ENCODE measurements at regions not wholly inside any gene's neighbourhood (a gene's known extent, or its start where the extent isn't known, plus 50 kb on each side); places are given as distances from the start of the nearest gene placed in this dataset.
A peak's percentile ranks its signal among the peaks of the same experiment; 100 is the strongest.
"Not testable (repeated sequence)": the region's sequence is repeated elsewhere in the genome, so short reads cannot be mapped to it uniquely, and the experiment has no call there.

DNA sequence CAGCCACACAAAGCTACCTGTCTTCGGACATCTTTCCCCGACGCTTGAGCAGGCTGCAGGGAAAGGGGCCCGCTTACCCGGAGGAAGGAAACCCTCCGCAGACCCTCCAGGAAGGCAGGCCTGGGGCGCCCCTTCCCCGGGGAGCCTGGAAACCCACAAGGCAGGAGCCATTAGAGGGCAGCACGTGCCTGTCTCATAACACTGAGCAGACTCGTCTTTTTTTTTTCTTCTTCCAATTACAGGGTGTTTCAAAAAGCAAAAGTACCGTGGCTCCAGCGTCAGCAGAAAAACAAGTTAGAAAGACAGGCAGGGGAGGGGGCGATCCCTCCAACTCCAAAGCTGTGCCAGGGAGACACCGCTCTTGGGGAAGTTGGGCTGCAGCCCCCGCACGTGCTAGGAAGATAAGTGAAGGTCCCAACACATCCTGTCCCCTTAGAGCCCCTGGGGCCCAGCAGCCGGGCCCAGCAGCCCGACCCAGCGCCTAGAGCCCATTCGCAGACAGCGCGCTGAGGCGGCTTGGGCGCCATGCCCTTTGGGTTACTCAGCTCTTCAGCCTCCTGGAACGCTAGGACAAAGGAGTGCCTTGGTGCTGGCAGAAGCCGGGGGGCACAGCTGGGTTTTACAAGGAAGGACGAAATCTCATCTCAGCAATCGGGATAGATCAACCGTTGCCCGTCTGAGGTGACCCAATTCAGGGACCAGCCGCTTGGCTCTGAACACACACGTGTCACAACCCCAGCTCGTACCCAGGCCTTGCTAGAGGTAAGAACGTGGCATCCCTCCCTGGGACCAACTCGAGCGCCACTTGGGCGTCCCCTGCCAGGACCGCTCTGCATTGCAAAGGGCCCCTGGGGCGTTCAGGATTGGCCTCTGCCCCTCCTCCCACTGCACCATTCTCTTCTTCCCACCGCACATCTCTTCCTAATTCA lies 136.3 kb downstream of the LY86 start:
- peak; percentile 60 for DNase-seq
- ATAC-seq, result peak; percentile 76

DNA sequence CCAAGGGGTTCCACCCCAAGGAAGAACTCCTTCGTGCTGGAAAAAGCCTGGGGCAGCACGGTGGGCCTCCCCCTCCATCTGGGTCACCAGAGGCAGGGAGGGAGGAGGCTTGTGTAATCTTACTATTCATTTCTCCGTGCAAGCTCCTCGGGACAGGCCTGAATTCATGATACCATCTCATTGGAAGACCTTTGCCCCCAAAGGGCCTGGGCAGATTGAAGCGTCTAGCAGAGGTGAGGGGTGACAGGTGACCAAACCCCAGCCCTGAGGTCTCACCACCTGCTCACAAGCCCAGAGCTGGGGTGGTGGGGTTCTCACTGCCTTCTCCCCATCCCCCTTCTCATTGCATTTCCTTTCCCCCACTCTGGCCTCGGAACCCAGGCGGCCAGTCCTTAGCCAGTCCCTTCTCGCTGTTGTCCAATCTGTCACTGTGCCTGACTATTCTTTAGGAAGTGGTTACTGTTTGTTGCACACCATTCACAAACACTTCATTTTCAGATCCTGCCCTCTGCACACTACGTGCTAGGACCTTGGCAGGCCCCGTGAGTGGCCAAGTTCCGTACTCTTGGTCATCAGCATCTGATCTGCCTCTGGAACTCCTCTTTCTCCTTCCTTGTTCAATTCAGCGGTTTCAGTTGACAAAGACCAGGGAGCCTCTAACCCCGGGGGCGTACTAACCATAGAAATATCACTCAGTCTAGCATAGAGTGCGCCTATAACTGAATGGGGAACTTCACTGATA lies 137.1 kb downstream of the LY86 start:
- no peak for DNase-seq
- no peak for ATAC-seq

DNA sequence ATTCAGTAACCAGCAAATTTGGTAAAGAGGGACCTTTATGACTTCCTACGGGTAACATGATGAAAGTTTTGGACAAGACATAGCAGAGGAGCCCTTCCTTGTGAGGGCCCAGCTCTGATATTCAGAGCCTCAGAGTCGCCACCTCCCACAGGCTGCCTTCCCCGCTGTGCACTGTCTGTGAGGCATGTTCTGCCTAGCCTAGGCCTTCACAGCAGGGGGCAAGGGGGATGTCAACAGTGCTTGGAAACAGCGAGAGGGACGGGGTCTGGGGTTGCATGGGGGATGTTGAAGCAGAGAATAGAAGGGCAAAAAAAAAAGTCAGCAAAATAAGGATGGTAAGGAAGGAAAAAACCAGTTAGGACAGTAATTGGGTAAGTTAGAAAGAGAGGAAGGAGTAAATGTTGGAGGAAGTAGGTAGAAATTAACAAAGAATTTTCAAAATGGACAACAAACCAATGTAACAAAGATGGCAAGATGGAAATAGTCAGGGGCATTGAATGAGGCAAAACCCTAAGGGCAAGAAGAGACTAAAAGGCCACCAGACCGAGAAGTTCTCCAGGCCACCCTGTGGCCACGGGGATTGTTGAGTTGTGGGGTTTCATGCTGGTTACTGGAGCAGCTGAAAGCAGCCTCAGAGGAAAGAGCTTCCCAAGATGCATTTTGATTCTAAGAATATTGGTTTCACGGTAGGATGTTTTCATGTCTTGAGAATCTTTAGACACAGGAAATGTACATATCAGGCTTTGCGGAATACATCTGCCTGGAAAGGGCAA lies 139.8 kb downstream of the LY86 start:
- no peak for ATAC-seq
- no peak for DNase-seq

DNA sequence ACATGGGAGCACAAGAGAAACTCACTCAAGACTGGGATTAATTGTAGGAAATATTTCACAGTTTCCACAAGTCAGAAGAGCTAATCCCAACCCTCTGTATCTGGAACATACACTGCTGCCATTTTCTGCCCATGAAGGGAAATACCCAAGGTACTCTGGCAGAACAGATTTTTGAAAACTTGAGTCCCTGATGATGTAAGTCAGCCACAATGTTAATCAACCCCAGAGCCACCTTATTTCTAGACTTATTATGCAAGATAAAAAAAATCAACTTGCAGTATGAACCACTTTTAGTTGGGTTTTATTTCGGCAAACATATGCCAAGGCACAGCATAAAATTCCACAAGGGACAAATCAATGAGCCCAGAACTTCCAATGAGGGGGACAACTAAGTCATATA lies 141.5 kb downstream of the LY86 start:
- DNase-seq, result no peak
- no peak for ATAC-seq

DNA sequence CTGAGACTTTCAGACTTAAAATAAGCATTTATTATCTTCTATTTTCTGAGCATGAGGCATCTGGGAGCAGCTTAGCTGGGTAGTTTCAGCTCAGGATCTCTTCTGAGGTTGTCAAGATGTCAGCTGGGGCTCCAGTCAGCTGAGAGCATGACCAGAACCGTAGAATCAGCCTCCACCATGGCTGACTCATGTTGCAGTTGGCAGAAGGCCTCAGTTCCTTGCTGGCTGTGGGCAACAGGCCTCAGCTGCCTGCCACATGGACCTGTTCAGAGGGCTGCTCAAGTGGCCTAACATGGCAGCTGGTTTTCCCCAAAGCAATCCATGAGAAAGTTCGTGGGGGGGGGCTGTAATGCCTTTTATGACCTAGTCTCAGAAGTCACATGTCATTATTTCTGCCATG lies 142.3 kb downstream of the LY86 start:
- no peak for DNase-seq

DNA sequence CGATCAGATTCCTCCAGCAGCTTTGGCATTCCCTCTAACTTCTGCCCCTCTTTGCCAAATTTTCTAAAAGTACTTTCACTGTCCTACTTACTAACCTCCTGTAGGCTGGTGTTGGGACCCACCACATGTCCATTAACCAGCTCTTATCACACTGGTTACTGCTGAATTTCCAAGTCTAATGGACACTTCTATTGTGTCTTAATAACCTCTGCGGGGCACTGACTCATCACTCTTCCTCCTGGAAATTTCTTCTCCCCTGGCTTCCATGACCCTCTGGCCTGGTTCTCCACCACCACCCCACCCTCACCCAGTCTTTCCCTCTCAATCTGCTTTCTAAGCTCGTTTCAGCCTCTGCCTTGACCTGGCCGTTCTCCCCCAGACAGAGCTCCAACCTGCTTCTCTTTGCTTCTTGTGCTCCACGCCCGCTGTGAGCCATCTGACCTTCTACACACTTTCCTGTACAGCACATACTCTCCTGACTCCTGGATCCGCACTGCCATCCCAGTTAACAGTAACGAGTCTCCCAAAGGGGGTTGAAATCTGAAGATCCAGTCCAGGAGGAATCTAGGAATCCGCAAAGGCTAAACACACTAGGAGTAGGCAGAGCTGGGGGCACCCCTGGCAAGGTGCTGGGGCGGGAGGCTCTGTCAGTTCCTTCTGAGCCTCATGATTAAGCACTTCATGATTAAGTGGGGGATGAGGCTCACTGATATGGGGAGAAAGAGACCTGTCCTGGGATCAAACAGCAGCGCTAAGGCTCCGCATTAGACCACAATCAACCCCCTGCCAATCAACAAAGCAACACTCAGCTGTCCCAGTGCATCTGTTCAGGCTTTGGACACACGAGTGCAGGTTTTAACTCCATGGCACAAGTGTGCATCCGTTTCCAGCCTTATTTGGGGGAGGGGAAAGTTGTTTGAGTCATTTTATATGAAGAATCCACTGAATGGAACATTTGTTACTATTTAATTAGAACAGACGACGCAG lies 146.3 kb downstream of the LY86 start:
- no peak for ATAC-seq

More for the DNA sequence above, 142.3 kb downstream of the LY86 start:
- no peak for ATAC-seq

DNA sequence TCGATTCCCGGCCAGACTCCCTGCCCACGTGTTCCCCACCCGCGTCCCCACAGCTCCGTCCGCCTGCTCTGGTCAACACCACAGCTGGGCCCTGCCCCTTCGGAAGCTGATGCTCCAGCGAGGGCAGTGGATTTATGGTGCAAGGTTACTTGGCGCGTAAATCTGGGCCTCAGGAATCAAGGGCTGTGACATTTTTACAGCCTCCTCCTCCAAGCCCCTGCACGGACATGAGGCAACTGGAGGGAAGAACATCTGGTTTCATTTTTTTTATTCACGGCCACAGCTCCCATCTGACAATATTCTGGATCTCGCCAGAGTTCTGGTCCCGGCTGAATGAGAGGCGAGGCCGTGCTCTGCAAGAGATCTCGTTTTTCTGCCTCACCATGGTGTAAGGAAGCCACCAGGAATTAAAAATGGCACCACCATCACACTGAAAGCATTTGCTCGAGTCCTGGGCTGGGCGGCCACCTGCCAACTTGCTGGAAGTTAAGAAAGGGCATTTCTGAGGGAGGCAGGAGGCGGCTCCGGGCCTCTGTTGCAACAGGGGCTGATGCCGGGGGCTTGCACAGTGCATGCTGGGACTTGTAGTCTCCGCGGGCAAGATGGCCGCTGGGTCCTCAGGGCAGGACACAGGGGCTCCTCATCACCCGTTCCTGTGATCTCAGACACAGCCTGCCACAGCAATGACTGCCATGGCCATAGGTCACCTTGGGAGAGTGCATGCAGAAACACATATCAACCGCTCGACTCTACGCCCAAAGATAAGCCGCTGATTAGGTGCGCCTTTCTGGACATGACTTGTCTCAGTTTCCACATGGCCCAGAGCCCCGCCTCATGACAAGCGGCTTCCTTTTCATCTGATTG lies 148.5 kb downstream of the LY86 start:
- DNase-seq (no peak), ATAC-seq (peak; percentile 30)

More for the DNA sequence above, 146.3 kb downstream of the LY86 start:
- no peak for DNase-seq

DNA sequence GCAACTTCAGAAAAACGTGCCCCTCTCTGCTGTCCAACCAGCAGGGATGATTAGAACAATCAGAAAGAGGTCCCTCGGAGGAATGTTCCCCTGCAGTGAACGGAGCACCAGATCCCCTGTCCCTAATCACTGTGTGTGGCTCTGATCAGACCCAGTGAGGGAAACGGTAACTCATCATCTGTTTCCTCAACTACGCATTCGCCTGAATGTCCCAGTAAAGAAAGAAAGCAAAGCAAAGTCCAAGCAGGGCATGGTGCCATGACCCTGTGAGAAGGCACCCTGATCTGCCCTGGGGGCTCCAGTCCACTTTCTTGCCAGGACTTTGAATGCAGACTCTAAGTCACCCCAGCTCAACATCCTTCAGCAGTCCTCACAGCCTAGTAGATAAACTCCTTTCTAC lies 149.2 kb downstream of the LY86 start:
- no peak for DNase-seq
- no peak for ATAC-seq

DNA sequence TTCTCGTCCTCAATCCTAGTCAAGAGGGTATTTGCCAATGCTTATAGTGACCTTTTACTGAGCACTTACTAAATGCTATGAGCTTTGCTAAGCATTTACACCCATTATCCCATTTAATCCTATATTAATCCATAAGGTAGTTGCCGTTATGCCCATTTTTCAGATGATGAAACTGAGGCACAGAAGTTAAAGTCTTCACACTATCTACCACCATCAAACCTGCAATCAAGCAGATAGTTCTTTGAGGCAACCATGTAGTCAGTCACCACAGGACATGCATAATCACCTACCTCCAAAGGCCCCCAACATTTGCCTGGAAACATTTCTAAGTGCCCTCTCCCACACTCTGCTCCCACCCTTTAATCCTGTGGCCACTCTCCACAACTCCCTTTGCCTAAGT lies 149.6 kb downstream of the LY86 start:
- DNase-seq, result no peak
- ATAC-seq, result no peak

DNA sequence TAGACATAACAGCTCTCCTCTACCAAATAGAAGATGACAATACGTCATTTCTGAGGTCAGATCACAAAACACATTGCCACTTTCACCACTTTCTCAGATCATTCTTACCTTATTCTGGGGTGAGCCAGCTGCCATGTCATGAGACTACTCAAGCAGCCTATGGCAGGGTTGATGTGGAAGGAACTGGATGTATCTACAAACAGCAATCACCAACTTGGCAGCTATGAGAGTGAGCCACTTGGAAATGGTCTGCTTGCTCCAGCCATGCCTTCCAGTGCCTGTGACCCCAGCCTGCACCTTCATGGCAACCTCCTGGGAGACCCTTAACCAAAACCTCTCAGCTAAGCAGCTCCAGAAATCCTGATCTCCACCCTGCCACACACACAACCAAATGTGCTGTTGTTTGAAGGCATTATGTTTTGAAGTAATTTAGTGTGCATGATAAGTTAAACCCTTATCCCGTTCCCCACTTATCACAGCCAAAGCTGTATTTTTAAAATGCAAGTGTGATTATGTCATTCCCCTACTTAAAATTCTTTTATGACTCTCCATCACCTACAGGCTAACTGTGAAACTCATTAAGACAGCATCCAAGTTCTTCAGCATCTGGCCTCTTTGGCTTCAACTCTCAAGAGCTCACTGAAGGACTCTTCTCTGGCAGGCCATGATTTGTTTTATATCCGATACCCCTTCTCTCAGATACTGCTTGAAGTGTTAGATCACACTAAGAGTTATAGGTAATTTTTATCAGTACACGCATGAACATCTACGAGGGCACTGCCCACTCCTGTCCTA lies 150.6 kb downstream of the LY86 start:
- ATAC-seq (no peak), DNase-seq (no peak)

DNA sequence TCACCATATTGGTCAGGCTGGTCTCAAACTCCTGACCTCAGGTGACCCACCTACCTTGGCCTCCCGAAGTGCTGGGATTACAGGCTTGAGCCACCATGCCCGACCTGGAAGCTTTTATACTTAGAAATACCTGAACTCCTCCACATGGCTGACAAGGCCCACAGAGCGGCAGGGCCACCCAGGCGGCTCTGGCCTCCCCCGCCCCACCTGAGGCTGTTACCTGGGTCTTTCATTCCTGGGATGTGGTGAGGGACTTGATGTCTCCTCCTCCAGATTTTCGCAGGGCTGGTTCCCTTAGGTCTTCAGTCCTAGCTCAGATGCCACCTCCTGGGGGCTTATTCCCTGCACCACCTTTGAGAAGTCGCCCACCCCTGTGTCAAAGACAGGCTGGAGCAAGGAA lies 152.1 kb downstream of the LY86 start:
- no peak for DNase-seq
- no peak for ATAC-seq

DNA sequence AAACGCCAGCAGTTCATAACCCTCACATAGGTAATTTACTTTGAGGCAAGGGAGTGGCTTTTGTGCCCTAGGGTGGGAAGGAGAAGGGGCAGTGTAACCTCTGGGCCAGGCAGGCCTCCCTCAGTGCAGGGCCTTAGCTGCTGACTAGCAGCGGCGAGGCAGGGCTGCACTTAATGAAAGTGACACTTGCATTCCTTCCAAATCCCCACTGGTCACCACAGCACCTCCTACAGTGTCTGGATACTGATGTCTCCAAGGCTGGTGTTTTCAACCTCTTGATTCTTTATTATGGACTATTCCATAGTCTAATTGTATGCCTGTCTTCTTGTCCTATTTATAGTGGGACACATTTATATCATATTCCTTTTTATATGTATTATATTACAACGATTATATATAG lies 152.7 kb downstream of the LY86 start:
- no peak for ATAC-seq

DNA sequence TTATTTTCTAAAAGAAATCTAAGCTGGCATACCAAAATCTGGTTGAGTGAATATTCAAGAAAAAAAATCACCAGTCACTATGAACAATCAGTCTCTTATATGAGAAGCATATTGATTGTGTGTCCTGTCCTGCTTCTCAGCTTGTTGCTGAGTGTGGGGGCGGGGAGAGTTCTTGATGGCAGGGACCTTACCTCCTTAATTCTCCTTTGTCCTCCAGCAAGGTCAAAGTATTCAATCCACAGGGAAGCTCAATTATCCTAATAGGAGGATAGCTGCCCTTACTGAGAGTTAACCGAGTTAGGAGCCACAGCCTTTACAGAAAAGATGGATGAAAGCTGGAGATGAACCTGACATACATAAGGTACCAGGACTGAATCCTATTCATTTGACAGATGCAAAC lies 154.0 kb downstream of the LY86 start:
- ATAC-seq, result no peak
- no peak for DNase-seq

More for the DNA sequence above, 152.7 kb downstream of the LY86 start:
- DNase-seq, result no peak

DNA sequence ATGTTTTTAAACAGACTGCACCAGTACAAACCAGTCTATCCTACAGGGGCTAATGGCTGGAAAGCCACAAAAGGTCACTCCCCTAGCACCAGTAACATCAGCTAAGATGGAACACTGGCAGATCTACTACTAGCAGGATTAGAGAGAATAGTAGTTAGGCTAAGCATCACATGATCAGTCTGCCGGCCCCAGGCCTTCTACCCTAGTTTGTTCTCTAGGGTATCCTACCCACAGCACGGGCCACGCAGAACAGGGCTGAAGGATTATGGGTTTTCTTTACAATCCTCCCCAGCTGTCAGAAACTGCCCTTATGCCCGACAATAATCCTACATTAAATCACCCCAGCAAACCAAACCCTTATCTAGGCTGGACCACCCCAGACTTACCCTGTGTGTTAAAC lies 156.0 kb downstream of the LY86 start:
- DNase-seq (no peak), ATAC-seq (no peak)

DNA sequence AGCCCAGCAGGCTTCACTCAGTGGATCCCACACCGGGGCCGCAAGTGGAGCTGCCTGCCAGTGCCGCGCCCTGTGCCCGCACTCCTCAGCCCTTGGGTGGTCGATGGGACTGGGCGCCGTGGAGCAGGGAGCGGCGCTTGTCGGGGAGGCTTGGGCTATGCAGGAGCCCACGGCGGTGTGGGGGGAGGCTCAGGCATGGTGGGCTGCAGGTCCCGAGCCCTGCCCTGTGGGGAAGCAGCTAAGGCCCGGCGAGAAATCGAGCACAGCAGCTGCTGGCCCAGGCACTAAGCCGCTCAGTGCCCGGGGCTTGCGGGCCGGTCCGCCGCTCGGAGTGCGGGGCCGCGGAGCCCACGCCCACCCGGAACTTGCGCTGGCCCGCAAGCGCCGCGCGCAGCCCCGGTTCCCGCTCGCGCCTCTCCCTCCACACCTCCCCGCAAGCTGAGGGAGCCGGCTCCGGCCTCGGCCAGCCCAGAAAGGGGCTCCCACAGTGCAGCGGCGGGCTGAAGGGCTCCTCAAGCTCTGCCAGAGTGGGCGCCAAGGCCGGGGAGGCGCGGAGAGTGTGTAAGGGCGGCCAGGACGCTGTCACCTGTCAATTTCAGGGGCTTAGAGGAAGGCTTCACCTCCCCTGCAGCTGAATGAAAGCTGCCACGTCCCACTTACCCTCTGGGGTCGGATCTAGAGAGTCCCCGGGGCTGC lies 157.3 kb downstream of the LY86 start:
- not testable (repeated sequence) for DNase-seq, ATAC-seq

DNA sequence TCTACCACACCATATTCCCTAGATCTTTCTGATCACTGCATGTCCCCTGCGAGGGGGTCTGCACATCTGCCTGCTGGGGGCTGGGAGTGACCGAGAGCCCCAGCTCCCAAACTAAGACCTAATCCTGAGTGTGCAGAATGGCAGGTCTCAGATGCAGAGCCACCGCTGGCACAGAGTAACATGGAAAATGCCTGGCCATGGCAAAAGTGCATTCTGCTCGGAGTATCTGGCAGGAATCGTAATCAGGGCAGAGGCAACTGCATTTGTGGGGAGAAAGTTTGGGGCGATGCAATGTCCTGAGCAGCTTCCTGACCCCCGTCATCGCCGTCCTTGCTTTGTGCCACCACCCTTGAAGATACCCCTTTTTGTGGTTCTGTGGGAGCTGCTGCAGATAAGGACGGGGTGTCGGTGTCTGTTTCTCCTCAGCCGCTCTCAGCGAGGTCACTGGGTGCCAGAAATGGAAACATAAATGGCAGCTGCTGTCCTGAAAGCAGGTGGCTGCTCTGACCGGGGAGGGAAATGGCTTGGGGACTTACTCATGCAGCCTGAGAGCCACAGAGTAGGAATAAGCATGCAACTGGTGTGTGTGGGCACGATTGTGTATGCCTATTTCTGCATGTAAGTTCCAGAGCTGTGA lies 157.9 kb downstream of the LY86 start:
- ATAC-seq (no peak), DNase-seq (no peak)

DNA sequence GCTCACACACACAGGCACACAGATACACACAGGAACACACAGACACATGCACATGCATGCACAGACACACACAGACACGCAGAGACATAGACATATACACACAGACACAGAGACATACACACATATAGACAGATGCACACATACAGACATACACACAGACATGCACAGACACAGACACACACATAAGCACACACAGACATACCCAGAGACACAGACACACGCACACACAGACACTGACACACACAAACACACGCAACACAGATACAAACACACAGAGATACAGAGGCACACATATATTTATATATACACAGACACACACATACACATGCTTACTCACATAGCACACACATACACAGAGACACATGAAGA lies 158.4 kb downstream of the LY86 start:
- DNase-seq, result no peak
- ATAC-seq, result no peak

DNA sequence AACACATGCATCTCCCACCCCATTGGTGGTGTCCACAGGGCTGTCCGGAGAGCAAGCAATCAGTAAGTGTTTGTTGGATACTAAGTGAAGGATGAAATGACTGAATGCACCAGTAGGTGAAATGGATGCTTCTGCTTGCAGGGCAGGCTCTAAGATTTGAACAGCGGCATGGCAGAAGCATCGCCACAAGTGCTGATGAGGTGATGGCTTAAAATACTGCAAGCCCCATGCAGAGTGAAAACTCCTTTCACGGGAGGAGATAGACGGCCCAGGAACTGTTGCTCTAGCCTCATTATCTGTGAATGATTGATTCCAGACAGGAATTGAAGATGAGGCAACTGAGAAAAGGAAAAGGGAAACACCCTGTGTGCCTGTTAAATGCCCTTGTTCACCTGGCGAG lies 158.9 kb downstream of the LY86 start:
- no peak for DNase-seq
- ATAC-seq, result no peak

DNA sequence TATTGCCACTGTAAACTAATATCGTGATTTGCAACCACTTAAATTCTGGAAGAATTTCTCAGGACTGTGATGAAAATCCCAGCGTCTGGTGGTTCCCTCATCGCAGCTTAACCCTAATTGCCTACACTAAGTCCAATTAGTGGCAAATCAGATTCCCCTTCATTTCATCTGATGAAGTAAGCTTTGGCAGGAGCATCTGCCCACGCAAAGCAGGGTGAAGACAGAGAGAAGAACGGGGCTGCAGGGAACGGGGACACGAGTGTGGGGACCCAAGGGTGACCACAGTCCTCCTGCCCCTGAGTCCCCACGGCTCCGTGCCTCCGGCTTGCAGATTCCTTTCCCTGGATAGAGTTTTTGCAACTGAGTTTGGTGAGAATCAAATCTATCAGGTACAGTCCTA lies 159.5 kb downstream of the LY86 start:
- ATAC-seq, result no peak
- DNase-seq, result no peak
